CD14-positive monocyte (primary cell): ENCODE measurements at regions not wholly inside any gene's neighbourhood (a gene's known extent, or its start where the extent isn't known, plus 50 kb on each side); places are given as distances from the start of the nearest gene placed in this dataset.

Source experiments
- DNase-seq, 3 donors: peaks; one replicate each; pipeline ENCODE4 v3.0.0-alpha.2; 2011 to 2022
- H2AFZ ChIP-seq: 2 replicates; pipeline ENCODE4 v1.6.0; 2012; ENCODE audit warnings: mild to moderate bottlenecking, low read depth, low read length, inconsistent platforms; ENCODE audit not compliant: insufficient read depth, poor library complexity, severe bottlenecking
- H3K27ac ChIP-seq, 2 donors: 1 replicate in 1 of 2; 2 replicates in 1 of 2; pipeline ENCODE4 v1.5.1; 2012 to 2013; ENCODE audit warnings: low read length in 2 of 2, control low read depth in 1 of 2, inconsistent platforms in 1 of 2, low read depth in 1 of 2, mild to moderate bottlenecking in 1 of 2
- H3K27me3 ChIP-seq, 2 donors: one replicate each; pipeline versions ENCODE4 v1.6.0 to v1.6.1; 2011 to 2013; ENCODE audit warnings: low read length in 2 of 2; ENCODE audit not compliant: control insufficient read depth in 2 of 2, insufficient read depth in 2 of 2
- H3K36me3 ChIP-seq, 2 donors: replicated peaks in 1 of 2; 1 replicate in 1 of 2; 2 replicates in 1 of 2; pipeline versions ENCODE4 v1.5.1 to v1.6.1; 2012 to 2013; ENCODE audit warnings: low read length in 2 of 2, control low read depth in 1 of 2, inconsistent platforms in 1 of 2, mild to moderate bottlenecking in 1 of 2; ENCODE audit not compliant: insufficient read depth in 2 of 2, control insufficient read depth in 1 of 2
- H3K4me1 ChIP-seq, 2 donors: 1 replicate in 1 of 2; 2 replicates in 1 of 2; pipeline versions ENCODE4 v1.5.1 to v1.6.1; 2012 to 2013; ENCODE audit warnings: low read length in 2 of 2, control low read depth in 1 of 2, inconsistent platforms in 1 of 2, mild to moderate bottlenecking in 1 of 2, moderate library complexity in 1 of 2; ENCODE audit not compliant: insufficient read depth in 2 of 2, control insufficient read depth in 1 of 2
- H3K4me2 ChIP-seq: replicated peaks from 2 replicates; pipeline ENCODE3; 2012; ENCODE audit warnings: low read length, moderate library complexity, mild to moderate bottlenecking; ENCODE audit not compliant: poor library complexity, severe bottlenecking; ENCODE audit errors: extremely low read depth
- H3K4me3 ChIP-seq, 3 experiments: fragments of 200-600 bp in 1 of 3; sonication (generic) in 1 of 3; replicated peaks in 1 of 3; 1 replicate in 2 of 3; 2 replicates in 1 of 3; pipeline ENCODE4 v1.5.1; 2011 to 2013; ENCODE audit warnings: low read length in 3 of 3, mild to moderate bottlenecking in 3 of 3, control low read depth in 2 of 3, low read depth in 2 of 3, inconsistent platforms in 1 of 3, moderate library complexity in 1 of 3
- H3K79me2 ChIP-seq: 2 replicates; pipeline ENCODE4 v1.6.0; 2012; ENCODE audit warnings: mild to moderate bottlenecking, control low read depth, inconsistent platforms, low read length, moderate library complexity; ENCODE audit not compliant: insufficient read depth
- H3K9ac ChIP-seq: 2 replicates; pipeline ENCODE4 v1.6.0; 2017; ENCODE audit warnings: low read length, mild to moderate bottlenecking; ENCODE audit not compliant: insufficient read depth, poor library complexity, severe bottlenecking
- H3K9me3 ChIP-seq, 2 donors: replicated peaks in 1 of 2; 1 replicate in 1 of 2; 2 replicates in 1 of 2; pipeline versions ENCODE4 v1.5.1 to v1.6.1; 2012 to 2013; ENCODE audit warnings: low read length in 2 of 2, control low read depth in 1 of 2; ENCODE audit not compliant: control insufficient read depth in 1 of 2, insufficient read depth in 1 of 2
- H4K20me1 ChIP-seq: 2 replicates; pipeline ENCODE4 v1.6.0; 2012; ENCODE audit warnings: mild to moderate bottlenecking, low read length, control low read depth, moderate library complexity; ENCODE audit not compliant: insufficient read depth
- H3K27ac Mint-ChIP-seq, 7 donors: one replicate each; pipeline ENCODE4 v1.8.0; 2020; ENCODE audit warnings: mild to moderate bottlenecking in 7 of 7, mixed read lengths in 7 of 7, moderate library complexity in 6 of 7, inconsistent platforms in 2 of 7
- H3K27me3 Mint-ChIP-seq, 3 donors: one replicate each; pipeline ENCODE4 v1.8.0; 2021 to 2022; ENCODE audit warnings: low read depth in 3 of 3, mild to moderate bottlenecking in 3 of 3, mixed read lengths in 3 of 3, moderate library complexity in 3 of 3, inconsistent platforms in 1 of 3
- H3K36me3 Mint-ChIP-seq, 2 donors: one replicate each; pipeline ENCODE4 v1.8.0; 2020; ENCODE audit warnings: mixed read lengths in 2 of 2, inconsistent platforms in 1 of 2, mild to moderate bottlenecking in 1 of 2
- H3K4me1 Mint-ChIP-seq: one replicate; pipeline ENCODE4 v1.8.0; 2020; ENCODE audit warnings: mild to moderate bottlenecking, mixed read lengths
- H3K4me3 Mint-ChIP-seq, 2 donors: one replicate each; pipeline ENCODE4 v1.8.0; 2020; ENCODE audit warnings: mild to moderate bottlenecking in 2 of 2, mixed read lengths in 2 of 2, moderate library complexity in 1 of 2
- H3K9me3 Mint-ChIP-seq, 7 donors: one replicate each; pipeline ENCODE4 v1.8.0; 2020 to 2022; ENCODE audit warnings: mixed read lengths in 7 of 7, mild to moderate bottlenecking in 6 of 7, moderate library complexity in 6 of 7, inconsistent platforms in 2 of 7
- WGBS: methylation state at CpG from one replicate; pipeline ENCODE4 v1.1.5; 2013; ENCODE audit warnings: missing lambda C conversion rate; ENCODE audit not compliant: insufficient coverage; 5-methylcytosine and 5-hydroxymethylcytosine counted together
- intact Hi-C, 2 donors: fragments of 100-400 bp; cut with micrococcal nuclease; formaldehyde crosslinking; loops; one replicate each; pipeline versions ENCODE4 v1.15.0 to v1.15.1; 2023
- TF ChIP-seq, protein P1 (sequence below): fragments of 200-600 bp; IDR thresholded peaks from one replicate; pipeline ENCODE4 v1.8.0; 2022; ENCODE audit warnings: antibody characterized with exemption, mild to moderate bottlenecking

DNA sequence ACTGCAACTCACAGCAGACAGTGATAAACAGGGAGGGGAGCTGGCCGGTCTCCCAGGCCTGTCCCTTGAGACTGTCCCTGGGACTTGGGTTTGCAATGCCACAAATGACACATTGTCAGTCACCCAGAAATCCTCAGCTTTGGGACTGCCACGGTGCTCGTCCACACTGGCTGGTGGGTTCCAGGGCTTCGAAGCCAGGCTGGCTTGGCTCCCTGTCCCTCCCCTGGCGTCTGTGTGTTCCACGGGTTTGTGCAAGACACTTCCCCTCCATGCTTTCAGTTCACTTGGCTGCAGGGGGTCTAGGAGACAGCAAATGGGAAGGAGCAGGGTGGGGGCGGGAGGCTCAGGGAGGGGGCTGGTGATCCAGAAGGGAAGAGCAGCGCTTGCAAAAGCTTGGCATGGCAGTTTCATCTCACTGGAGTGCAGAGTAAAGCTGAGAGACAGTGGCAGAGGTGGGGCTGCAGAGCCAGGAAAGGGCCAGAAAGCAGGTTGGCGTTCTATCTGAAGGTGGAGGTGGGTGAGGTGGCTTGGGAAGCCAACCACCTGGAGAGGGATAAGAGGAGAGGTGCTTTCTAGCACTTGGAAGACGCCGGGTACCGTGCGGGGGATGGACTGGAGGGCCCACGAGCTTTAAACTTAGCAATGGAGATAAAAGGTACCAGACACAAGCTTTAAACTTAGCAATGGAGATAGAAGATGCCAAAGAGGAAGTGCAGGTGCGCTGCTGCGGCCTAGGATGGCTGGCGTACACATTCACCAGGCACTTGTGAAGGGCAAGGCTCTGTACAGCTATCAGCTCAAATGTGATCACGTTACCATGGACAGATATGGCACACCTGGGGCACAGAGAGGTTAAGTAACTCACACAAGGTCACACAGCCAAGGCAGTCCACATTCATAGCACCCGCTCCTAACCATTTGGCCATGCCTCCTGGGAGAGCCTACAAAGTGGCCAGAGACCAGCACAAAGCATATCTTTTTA lies 86.4 kb upstream of the SHISAL1 start:
- Histone ChIP-seq H3K36me3 (no peaks in the 10 kb centered on the region), H3K4me1 (no peaks in the 10 kb centered on the region), H3K9ac (no peak overlapping the region), H3K4me3 (no peak overlapping the region), H3K4me2 (no peak overlapping the region), H3K27me3 (no peaks in the 10 kb centered on the region), H3K27ac (no peak overlapping the region), H3K79me2 (no peaks in the 10 kb centered on the region), H3K9me3 (no peaks in the 10 kb centered on the region), H2AFZ (no peak overlapping the region), H4K20me1 (no peaks in the 10 kb centered on the region)
- Mint-ChIP-seq H3K4me1 (no peaks in the 10 kb centered on the region), H3K27ac (no peak overlapping the region), H3K27me3 (peaks cover 3 to 6% (median 4%) of the 10 kb centered on the region in 3 donors), H3K9me3 (peaks cover 0 to 1% (median 0%) of the 10 kb centered on the region in 7 donors), H3K4me3 (no peak overlapping the region), H3K36me3 (no peaks in the 10 kb centered on the region)
- 91% methylated on average over 12 of the region's 19 CpGs for WGBS
- intact Hi-C loops: no loop called here
- TF ChIP-seq, protein P1, sequence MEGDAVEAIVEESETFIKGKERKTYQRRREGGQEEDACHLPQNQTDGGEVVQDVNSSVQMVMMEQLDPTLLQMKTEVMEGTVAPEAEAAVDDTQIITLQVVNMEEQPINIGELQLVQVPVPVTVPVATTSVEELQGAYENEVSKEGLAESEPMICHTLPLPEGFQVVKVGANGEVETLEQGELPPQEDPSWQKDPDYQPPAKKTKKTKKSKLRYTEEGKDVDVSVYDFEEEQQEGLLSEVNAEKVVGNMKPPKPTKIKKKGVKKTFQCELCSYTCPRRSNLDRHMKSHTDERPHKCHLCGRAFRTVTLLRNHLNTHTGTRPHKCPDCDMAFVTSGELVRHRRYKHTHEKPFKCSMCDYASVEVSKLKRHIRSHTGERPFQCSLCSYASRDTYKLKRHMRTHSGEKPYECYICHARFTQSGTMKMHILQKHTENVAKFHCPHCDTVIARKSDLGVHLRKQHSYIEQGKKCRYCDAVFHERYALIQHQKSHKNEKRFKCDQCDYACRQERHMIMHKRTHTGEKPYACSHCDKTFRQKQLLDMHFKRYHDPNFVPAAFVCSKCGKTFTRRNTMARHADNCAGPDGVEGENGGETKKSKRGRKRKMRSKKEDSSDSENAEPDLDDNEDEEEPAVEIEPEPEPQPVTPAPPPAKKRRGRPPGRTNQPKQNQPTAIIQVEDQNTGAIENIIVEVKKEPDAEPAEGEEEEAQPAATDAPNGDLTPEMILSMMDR: no peak
- no peak for DNase-seq

DNA sequence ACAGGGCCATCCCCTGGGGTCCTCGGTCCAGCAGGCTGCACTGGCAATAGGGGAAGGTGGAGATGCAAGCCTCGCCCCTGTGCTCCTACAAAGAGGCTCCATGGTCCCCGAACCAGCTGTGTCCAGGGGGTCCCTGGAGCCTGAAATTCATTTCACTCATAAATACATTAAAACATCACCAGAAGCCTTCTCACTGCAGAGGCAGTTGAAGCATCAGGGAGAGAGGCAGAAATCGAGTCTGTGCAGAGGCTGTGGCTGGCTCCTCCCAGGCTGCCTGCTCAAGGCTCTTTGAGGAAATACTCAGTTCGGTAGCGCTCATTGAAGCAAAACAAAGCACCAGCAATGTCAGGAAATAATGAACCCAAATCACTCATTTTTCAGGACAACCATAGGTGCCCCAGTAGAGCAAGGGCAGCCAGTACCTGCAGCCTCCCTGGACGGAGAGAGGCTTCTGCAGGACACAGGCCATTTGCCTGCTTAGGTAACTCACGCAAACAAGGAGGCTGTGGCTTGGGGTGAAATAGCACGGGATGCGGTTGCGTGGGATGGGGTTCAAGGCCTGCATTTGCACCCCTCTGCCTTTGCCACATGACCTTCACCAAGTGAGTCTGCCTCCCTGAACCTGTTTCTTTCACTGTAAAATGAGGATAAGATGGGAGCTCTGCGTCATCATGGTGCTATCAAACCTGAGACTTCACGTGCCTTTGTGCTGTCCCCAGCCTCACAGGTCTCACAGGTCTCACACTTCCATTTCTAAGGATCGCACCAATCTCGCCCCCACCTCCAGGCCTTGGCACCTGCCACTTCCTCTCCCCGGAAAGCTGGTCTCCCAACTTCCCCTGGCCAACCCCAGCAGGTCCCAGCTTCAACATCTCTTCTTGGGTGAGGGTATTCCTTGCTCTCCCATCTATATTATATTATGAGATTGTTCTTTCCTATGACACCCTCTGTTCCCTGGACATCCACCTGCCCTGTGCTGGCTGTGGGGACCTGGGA lies 84.3 kb upstream of the SHISAL1 start:
- DNase-seq: no peak
- intact Hi-C loops: no loop called here
- Histone ChIP-seq H2AFZ (no peak overlapping the region), H3K4me1 (no peaks in the 10 kb centered on the region), H3K9me3 (no peaks in the 10 kb centered on the region), H3K36me3 (no peaks in the 10 kb centered on the region), H3K79me2 (no peaks in the 10 kb centered on the region), H3K9ac (no peak overlapping the region), H3K4me3 (no peak overlapping the region), H3K27me3 (no peaks in the 10 kb centered on the region), H3K4me2 (no peak overlapping the region), H3K27ac (no peak overlapping the region), H4K20me1 (no peaks in the 10 kb centered on the region)
- H3K27ac Mint-ChIP-seq: peak overlapping the region in 2 of 7 donors; percentile 22 to 64
- H3K36me3 Mint-ChIP-seq: no peaks in the 10 kb centered on the region
- no peaks in the 10 kb centered on the region for H3K4me1 Mint-ChIP-seq
- 82% methylated on average over 11 of the region's 16 CpGs for WGBS
- H3K4me3 Mint-ChIP-seq: no peak overlapping the region
- H3K27me3 Mint-ChIP-seq: peaks cover 3 to 6% (median 6%) of the 10 kb centered on the region in 3 donors
- peaks cover 0 to 1% (median 0%) of the 10 kb centered on the region in 7 donors for H3K9me3 Mint-ChIP-seq
- TF ChIP-seq, protein P1: no peak
